ENCODE measurements at regions not wholly inside any gene's neighbourhood (a gene's known extent, or its start where the extent isn't known, plus 50 kb on each side); places are given as distances from the start of the nearest gene placed in this dataset.
A peak's percentile ranks its signal among the peaks of the same experiment; 100 is the strongest.

DNA sequence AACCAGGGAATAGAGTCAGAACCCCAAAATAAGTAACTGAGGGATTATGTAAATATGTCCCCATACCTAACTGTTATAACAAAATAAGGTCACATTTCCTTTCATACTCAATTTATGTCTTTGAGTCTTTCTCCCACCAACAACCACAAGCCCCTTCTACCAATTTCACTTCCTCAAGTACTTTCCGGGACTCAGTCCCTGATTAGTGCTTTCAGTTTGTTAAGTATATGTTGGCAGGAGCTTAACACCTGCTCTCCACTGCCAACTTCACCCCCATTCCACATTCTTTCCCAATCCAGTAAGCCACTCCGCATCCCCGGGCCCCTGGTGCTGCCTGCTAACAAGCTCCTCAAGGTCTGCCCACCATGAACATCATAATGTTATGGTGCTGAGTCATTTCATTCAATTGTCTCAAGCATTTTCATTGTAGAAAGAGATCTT, 71.3 kb upstream of the SPRY1 start (continued):
- TF ChIP-seq, protein P1, sequence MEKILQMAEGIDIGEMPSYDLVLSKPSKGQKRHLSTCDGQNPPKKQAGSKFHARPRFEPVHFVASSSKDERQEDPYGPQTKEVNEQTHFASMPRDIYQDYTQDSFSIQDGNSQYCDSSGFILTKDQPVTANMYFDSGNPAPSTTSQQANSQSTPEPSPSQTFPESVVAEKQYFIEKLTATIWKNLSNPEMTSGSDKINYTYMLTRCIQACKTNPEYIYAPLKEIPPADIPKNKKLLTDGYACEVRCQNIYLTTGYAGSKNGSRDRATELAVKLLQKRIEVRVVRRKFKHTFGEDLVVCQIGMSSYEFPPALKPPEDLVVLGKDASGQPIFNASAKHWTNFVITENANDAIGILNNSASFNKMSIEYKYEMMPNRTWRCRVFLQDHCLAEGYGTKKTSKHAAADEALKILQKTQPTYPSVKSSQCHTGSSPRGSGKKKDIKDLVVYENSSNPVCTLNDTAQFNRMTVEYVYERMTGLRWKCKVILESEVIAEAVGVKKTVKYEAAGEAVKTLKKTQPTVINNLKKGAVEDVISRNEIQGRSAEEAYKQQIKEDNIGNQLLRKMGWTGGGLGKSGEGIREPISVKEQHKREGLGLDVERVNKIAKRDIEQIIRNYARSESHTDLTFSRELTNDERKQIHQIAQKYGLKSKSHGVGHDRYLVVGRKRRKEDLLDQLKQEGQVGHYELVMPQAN (conservative IDR thresholded peaks at IDR 0.05), result peak; percentile 35; the same call in 1 of the 2 replicates
- 0 out of 2 replicates have a peak, but pooled peaks have one; percentile 26 for TF ChIP-seq GABPA (IDR thresholded peaks at IDR 0.05; ENCODE audit: low read depth)
- TF ChIP-seq FOS (IDR thresholded peaks at IDR 0.05; ENCODE audit: borderline replicate concordance, extremely low read depth, insufficient read length), result no peak
- TF ChIP-seq SPI1 (IDR thresholded peaks at IDR 0.05; ENCODE audit: borderline replicate concordance, insufficient read depth, low read depth, low read length), result peak; percentile 96
- TF ChIP-seq, protein P2, sequence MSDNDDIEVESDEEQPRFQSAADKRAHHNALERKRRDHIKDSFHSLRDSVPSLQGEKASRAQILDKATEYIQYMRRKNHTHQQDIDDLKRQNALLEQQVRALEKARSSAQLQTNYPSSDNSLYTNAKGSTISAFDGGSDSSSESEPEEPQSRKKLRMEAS (IDR thresholded peaks at IDR 0.05; ENCODE audit: low read depth, low read length), result no peak
- TF ChIP-seq HDAC2 (IDR thresholded peaks at IDR 0.05), result no peak
- peak; percentile 94 to 95 for TF ChIP-seq IKZF2 (IDR thresholded peaks at IDR 0.05)
- peak; percentile 89 for TF ChIP-seq BCL11A (IDR thresholded peaks at IDR 0.05; ENCODE audit: low read depth, low read length)
- TF ChIP-seq, protein P3, sequence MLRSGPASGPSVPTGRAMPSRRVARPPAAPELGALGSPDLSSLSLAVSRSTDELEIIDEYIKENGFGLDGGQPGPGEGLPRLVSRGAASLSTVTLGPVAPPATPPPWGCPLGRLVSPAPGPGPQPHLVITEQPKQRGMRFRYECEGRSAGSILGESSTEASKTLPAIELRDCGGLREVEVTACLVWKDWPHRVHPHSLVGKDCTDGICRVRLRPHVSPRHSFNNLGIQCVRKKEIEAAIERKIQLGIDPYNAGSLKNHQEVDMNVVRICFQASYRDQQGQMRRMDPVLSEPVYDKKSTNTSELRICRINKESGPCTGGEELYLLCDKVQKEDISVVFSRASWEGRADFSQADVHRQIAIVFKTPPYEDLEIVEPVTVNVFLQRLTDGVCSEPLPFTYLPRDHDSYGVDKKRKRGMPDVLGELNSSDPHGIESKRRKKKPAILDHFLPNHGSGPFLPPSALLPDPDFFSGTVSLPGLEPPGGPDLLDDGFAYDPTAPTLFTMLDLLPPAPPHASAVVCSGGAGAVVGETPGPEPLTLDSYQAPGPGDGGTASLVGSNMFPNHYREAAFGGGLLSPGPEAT (IDR thresholded peaks at IDR 0.05; ENCODE audit: low read depth), result peak; percentile 69
- peak; percentile 40 for TF ChIP-seq JUNB (IDR thresholded peaks at IDR 0.05)
- no peak for TF ChIP-seq CHD1 (IDR thresholded peaks at IDR 0.05; ENCODE audit: low read depth, low read length)
- TF ChIP-seq SIN3A (IDR thresholded peaks at IDR 0.05; ENCODE audit: low read depth, low read length), result no peak
- TF ChIP-seq NFYA (IDR thresholded peaks at IDR 0.05; ENCODE audit: borderline replicate concordance, low read depth, low read length), result no peak
- peak in 1 of 2 experiments; percentile 83; a peak in 2 of 4 replicates for TF ChIP-seq ETV6 (conservative IDR thresholded peaks at IDR 0.05 in 1 of 2, IDR thresholded peaks at IDR 0.05 in 1 of 2; ENCODE audit: borderline replicate concordance in 1 of 2, low read depth in 1 of 2)
- TF ChIP-seq, protein P4, sequence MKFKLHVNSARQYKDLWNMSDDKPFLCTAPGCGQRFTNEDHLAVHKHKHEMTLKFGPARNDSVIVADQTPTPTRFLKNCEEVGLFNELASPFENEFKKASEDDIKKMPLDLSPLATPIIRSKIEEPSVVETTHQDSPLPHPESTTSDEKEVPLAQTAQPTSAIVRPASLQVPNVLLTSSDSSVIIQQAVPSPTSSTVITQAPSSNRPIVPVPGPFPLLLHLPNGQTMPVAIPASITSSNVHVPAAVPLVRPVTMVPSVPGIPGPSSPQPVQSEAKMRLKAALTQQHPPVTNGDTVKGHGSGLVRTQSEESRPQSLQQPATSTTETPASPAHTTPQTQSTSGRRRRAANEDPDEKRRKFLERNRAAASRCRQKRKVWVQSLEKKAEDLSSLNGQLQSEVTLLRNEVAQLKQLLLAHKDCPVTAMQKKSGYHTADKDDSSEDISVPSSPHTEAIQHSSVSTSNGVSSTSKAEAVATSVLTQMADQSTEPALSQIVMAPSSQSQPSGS (IDR thresholded peaks at IDR 0.05; ENCODE audit: low read length), result peak; percentile 78
- TF ChIP-seq STAT1 (conservative IDR thresholded peaks at IDR 0.05), result no peak
- TF ChIP-seq NBN (IDR thresholded peaks at IDR 0.05), result peak; percentile 56; the same call in 1 of the 2 replicates
- TF ChIP-seq, protein P5, sequence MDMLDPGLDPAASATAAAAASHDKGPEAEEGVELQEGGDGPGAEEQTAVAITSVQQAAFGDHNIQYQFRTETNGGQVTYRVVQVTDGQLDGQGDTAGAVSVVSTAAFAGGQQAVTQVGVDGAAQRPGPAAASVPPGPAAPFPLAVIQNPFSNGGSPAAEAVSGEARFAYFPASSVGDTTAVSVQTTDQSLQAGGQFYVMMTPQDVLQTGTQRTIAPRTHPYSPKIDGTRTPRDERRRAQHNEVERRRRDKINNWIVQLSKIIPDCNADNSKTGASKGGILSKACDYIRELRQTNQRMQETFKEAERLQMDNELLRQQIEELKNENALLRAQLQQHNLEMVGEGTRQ (IDR thresholded peaks at IDR 0.05; ENCODE audit: borderline replicate concordance, low read depth, low read length), result no peak
- no peak for TF ChIP-seq LARP7 (IDR thresholded peaks at IDR 0.05)
- peak; percentile 73; the same call in 1 of the 2 replicates for TF ChIP-seq MTA3 (IDR thresholded peaks at IDR 0.05; ENCODE audit: borderline replicate concordance, low read length)
